22Rv1 (cell line): ENCODE measurements at regions not wholly inside any gene's neighbourhood (a gene's known extent, or its start where the extent isn't known, plus 50 kb on each side); places are given as distances from the start of the nearest gene placed in this dataset.

Experiments used
- ZFX ChIP-seq: fragments of 450-650 bp; IDR thresholded peaks from 2 replicates; pipeline ENCODE4 v1.6.1; 2017; ENCODE audit warnings: antibody characterized with exemption, borderline replicate concordance
- TF ChIP-seq, protein P1 (sequence below): fragments of 450-650 bp; IDR thresholded peaks from 2 replicates; pipeline ENCODE4 v1.5.1; 2017; ENCODE audit warnings: mild to moderate bottlenecking

DNA sequence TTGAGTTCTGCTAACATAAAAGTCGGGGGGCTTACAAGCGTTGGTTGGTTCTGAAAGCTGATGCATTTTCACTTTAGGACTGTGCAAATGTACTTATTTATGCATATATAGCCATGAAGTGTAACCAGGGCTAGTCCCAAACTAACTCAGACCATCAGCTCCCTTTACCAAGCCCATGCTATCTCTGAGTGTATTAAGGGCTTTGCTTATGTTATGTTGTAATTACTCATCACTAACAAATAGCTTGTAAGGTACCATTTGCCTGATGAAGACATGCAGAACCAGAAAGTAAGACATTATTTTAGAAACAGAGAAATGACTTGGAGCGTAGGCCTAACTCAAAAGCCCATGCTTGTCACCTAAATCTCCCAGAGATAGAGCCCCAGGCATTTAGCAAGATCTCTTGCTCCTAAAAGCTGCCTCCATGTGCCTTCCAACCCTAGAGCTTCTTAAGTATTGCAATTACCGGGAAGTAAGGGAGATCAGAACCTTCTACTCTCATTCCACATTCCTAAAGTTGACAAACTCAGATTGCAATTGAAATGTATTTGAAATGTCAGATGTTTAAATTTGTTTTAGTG is 362.9 kb upstream of the RBMS3 start:
- TF ChIP-seq, protein P1, sequence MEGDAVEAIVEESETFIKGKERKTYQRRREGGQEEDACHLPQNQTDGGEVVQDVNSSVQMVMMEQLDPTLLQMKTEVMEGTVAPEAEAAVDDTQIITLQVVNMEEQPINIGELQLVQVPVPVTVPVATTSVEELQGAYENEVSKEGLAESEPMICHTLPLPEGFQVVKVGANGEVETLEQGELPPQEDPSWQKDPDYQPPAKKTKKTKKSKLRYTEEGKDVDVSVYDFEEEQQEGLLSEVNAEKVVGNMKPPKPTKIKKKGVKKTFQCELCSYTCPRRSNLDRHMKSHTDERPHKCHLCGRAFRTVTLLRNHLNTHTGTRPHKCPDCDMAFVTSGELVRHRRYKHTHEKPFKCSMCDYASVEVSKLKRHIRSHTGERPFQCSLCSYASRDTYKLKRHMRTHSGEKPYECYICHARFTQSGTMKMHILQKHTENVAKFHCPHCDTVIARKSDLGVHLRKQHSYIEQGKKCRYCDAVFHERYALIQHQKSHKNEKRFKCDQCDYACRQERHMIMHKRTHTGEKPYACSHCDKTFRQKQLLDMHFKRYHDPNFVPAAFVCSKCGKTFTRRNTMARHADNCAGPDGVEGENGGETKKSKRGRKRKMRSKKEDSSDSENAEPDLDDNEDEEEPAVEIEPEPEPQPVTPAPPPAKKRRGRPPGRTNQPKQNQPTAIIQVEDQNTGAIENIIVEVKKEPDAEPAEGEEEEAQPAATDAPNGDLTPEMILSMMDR: no peak
- TF ChIP-seq ZFX: no peak
